ENCODE measurements at regions not wholly inside any gene's neighbourhood (a gene's known extent, or its start where the extent isn't known, plus 50 kb on each side); places are given as distances from the start of the nearest gene placed in this dataset.

DNA sequence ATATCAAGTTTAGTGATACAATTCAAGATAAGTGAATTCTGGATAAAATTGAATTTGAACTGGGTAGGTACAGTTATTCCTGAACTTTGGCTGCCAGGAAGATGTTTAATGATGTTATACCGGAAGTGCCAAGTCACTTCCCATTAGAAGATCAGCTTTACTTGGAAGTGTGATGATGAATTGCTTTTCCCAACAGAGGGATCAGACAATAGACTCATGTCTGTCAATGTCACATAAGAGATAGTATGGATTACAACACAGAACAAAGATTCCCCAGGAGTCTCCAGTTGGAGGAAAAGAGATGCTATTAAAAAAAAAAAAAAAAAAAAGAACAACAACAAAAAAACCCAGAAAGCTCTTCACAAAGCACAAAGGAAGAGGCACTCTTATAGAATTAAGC is 497.9 kb upstream of the EPHA7 start:
- no peak overlapping the region for H3K4me3 ChIP-seq
- intact Hi-C loops (cut with DNase I): no loop called here
- no peaks in the 10 kb centered on the region for H3K4me1 ChIP-seq
- DNase-seq (ENCODE audit: extremely low spot score in 2 of 2): no peak
- no peaks in the 10 kb centered on the region for H3K9me3 ChIP-seq
- no peak overlapping the region for H3K27ac ChIP-seq
- TF ChIP-seq, protein P1, sequence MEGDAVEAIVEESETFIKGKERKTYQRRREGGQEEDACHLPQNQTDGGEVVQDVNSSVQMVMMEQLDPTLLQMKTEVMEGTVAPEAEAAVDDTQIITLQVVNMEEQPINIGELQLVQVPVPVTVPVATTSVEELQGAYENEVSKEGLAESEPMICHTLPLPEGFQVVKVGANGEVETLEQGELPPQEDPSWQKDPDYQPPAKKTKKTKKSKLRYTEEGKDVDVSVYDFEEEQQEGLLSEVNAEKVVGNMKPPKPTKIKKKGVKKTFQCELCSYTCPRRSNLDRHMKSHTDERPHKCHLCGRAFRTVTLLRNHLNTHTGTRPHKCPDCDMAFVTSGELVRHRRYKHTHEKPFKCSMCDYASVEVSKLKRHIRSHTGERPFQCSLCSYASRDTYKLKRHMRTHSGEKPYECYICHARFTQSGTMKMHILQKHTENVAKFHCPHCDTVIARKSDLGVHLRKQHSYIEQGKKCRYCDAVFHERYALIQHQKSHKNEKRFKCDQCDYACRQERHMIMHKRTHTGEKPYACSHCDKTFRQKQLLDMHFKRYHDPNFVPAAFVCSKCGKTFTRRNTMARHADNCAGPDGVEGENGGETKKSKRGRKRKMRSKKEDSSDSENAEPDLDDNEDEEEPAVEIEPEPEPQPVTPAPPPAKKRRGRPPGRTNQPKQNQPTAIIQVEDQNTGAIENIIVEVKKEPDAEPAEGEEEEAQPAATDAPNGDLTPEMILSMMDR (IDR thresholded peaks at IDR 0.05): no peak
- TF ChIP-seq POLR2AphosphoS5 (IDR thresholded peaks at IDR 0.05; ENCODE audit: insufficient read depth in 1 of 2, low read depth in 1 of 2): no peak
- no peak for TF ChIP-seq POLR2A (IDR thresholded peaks at IDR 0.05)
- H3K36me3 ChIP-seq: no peaks in the 10 kb centered on the region
- no peaks in the 10 kb centered on the region for H3K27me3 ChIP-seq

- TF ChIP-seq, protein P1 (IDR thresholded peaks at IDR 0.05): no peak
- TF ChIP-seq POLR2AphosphoS5 (IDR thresholded peaks at IDR 0.05; ENCODE audit: insufficient read depth in 1 of 2, low read depth in 1 of 2): no peak
- TF ChIP-seq POLR2A (IDR thresholded peaks at IDR 0.05): no peak
- Histone ChIP-seq H3K36me3 (no peaks in the 10 kb centered on the region), H3K27me3 (no peaks in the 10 kb centered on the region), H3K9me3 (no peaks in the 10 kb centered on the region), H3K4me3 (no peak overlapping the region), H3K4me1 (no peaks in the 10 kb centered on the region), H3K27ac (no peak overlapping the region)
- intact Hi-C loops (cut with DNase I): no loop called here
- no peak for DNase-seq (ENCODE audit: extremely low spot score in 2 of 2)
Measured at GRCh38 chr6:93916716-93917115, 497.4 kb upstream of the EPHA7 start.

- DNase-seq (ENCODE audit: extremely low spot score in 2 of 2): no peak
- Histone ChIP-seq H3K4me1 (no peaks in the 10 kb centered on the region), H3K27ac (no peak overlapping the region), H3K36me3 (no peaks in the 10 kb centered on the region), H3K4me3 (no peak overlapping the region), H3K9me3 (no peaks in the 10 kb centered on the region), H3K27me3 (no peaks in the 10 kb centered on the region)
- intact Hi-C loops (cut with DNase I): no loop called here
- TF ChIP-seq, protein P1 (IDR thresholded peaks at IDR 0.05): no peak
- TF ChIP-seq POLR2AphosphoS5 (IDR thresholded peaks at IDR 0.05; ENCODE audit: insufficient read depth in 1 of 2, low read depth in 1 of 2): no peak
- no peak for TF ChIP-seq POLR2A (IDR thresholded peaks at IDR 0.05)
Measured at GRCh38 chr6:93915961-93916360, 496.6 kb upstream of the EPHA7 start.

DNA sequence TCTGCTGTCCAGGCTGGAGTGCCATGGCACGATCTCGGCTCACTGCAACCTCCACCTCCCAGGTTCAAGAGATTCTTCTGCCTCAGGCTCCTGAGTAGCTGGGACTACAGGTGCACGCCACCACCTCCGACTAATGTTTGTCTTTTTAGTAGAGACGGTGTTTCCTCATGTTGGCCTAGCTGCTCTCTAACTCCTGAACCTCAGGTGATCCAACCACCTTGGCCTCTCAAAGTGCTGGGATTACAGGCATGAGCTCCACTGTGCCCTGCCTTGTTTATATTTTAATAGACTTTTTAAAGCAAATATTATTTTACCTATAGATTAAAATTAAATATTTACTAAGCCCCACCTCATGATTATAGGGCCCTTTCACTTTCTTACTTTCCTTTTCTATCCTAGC is 483.2 kb upstream of the EPHA7 start:
- Histone ChIP-seq H3K4me1 (no peaks in the 10 kb centered on the region), H3K27me3 (no peaks in the 10 kb centered on the region), H3K9me3 (no peaks in the 10 kb centered on the region), H3K27ac (no peak overlapping the region), H3K36me3 (no peaks in the 10 kb centered on the region), H3K4me3 (no peak overlapping the region)
- intact Hi-C loops (cut with DNase I): no loop called here
- TF ChIP-seq POLR2AphosphoS5 (IDR thresholded peaks at IDR 0.05; ENCODE audit: insufficient read depth in 1 of 2, low read depth in 1 of 2) (no peak), POLR2A (IDR thresholded peaks at IDR 0.05) (no peak)
- TF ChIP-seq, protein P1 (IDR thresholded peaks at IDR 0.05): no peak
- no peak for DNase-seq (ENCODE audit: extremely low spot score in 2 of 2)

- Histone ChIP-seq H3K36me3 (no peaks in the 10 kb centered on the region), H3K4me1 (no peaks in the 10 kb centered on the region), H3K4me3 (no peak overlapping the region), H3K27ac (no peak overlapping the region), H3K9me3 (no peaks in the 10 kb centered on the region), H3K27me3 (no peaks in the 10 kb centered on the region)
- no peak for TF ChIP-seq POLR2AphosphoS5 (IDR thresholded peaks at IDR 0.05; ENCODE audit: insufficient read depth in 1 of 2, low read depth in 1 of 2)
- no peak for TF ChIP-seq POLR2A (IDR thresholded peaks at IDR 0.05)
- TF ChIP-seq, protein P1 (IDR thresholded peaks at IDR 0.05): no peak
- no peak for DNase-seq (ENCODE audit: extremely low spot score in 2 of 2)
- intact Hi-C loops (cut with DNase I): no loop called here
Measured at GRCh38 chr6:93900142-93900541, 480.8 kb upstream of the EPHA7 start.
